NCI-H1436 treated with DMSO at 0.1 percent for 48 hours (cell line): ENCODE measurements at regions not wholly inside any gene's neighbourhood (a gene's known extent, or its start where the extent isn't known, plus 50 kb on each side); places are given as distances from the start of the nearest gene placed in this dataset.
"Not testable (repeated sequence)": the region's sequence is repeated elsewhere in the genome, so short reads cannot be mapped to it uniquely, and the experiment has no call there.

ENCODE experiments used
- DNase-seq: peaks from one replicate; lab custom pipeline; 2025; lab: John Stamatoyannopoulos, UW

DNA sequence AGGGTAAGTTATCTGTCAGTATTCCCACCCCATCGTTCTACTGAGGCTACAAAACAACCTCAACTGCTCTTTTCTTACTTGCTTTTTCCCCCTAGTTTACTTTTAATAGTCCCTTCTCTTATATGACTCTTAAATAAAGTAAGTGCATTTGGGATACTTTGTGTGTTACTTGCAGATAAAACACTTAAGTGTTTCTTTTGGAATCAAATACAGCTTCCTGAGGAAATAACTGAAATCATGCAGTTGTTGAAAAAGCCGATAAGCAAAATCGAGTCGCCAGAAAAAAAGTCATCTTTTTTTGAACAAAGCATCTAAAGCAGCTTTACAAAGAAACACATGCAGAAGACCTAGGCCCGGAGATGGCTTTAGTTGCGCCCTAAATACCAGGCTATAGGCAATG, 53.5 kb upstream of the EPB41L4A start:
- no peak for DNase-seq

DNA sequence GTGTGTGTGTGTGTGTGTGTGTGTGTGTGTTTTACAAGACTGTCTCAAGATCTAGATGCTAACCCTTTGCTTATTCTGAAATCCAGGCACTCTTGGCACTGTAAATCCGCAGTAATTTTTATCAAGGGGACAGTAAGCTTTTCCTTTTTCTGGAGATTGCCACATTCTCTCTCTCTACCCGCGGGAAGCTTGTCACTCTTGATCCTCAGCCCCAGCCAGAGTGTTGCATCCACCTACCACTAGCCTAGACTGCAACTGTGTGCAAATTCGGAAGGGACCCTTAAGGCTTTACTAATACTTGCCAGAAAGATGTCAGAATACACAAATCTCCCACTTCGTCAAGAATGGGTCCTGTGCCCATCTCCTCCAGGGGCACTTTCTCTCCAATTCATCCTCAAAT, 54.9 kb upstream of the EPB41L4A start:
- DNase-seq: no peak

GRCh38 chr5:112475747-112476365, 56.8 kb upstream of the EPB41L4A start:
- DNase-seq: no peak

GRCh38 chr5:112479418-112479817, 60.3 kb upstream of the EPB41L4A start:
- DNase-seq: no peak

DNA sequence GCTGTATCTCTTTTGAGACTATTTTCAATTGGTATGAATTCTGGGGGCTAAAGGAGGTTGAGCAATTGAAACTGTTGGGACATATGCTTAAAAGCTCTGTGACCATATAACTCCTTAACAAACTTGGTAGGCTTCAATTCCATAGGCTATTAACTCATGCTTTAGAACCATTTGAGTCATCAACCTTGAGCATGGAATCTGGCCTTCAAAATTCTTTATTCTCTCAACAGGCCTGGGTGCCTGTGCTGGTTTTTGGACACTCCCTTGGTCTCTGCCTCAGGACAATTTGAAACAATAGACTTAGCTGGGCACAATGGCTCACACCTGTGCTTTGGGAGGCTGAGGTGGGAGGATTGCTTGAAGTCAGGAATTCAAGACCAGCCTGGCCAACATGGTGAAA, 61.4 kb upstream of the EPB41L4A start:
- no peak for DNase-seq

DNA sequence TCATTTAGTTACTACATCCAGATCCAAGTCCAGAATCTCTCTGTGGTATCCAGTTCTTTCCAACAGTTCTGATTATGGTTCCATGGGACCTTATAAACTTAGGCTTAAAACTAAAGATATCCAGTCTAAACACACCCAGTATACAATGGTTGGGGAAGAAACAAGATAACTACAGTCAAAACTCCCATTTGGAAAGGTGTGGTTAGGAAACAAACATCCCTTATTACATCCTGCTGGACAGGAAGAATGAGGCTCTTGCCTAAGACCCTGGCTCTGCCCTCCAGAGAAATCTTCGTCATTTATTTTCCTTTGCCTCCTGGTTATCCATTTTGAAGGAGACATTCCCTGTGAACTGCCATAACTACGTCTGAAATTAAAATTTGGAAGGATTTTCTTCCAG, 64.6 kb upstream of the EPB41L4A start:
- no peak for DNase-seq

GRCh38 chr5:112485934-112486355, 66.9 kb upstream of the EPB41L4A start:
- DNase-seq: no peak

DNA sequence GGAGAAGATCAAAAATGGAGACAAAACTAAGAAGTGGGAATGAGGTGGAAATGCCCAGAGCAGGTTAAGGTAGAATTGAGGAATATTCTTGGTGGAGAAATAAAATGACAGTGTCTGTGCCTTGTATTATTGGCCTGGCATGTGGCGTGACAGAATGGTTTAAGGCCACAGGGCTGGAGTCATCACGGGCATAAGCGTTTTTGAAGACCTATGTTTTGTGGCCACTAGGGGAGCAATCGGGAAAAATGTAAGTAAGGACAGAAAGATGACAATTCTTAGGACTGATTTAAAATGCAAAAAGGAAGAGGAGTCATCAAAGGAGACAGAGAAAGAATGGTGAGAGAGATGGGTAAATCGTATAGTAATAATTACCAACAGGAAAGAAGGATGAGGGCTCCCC, 72.2 kb upstream of the EPB41L4A start:
- DNase-seq: no peak

DNA sequence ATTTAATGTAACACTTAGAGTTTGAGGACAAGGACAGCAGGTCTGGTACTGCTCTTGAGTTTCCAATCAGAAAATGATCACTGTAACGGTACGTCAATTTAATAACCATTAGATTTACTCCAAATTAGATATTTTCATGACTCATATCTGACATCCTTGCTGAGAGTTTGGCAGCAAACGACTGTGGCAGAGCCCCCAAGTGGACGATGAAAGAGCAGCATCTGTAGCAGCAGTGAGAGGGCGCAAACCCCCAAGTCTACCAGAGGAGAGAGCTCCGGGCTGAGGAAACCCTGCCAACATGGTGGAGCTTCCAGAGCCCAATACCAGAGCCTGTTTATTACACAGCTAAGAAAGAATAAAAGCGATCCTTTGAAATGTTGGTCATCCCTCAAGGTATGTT, 73.2 kb upstream of the EPB41L4A start:
- no peak for DNase-seq

DNA sequence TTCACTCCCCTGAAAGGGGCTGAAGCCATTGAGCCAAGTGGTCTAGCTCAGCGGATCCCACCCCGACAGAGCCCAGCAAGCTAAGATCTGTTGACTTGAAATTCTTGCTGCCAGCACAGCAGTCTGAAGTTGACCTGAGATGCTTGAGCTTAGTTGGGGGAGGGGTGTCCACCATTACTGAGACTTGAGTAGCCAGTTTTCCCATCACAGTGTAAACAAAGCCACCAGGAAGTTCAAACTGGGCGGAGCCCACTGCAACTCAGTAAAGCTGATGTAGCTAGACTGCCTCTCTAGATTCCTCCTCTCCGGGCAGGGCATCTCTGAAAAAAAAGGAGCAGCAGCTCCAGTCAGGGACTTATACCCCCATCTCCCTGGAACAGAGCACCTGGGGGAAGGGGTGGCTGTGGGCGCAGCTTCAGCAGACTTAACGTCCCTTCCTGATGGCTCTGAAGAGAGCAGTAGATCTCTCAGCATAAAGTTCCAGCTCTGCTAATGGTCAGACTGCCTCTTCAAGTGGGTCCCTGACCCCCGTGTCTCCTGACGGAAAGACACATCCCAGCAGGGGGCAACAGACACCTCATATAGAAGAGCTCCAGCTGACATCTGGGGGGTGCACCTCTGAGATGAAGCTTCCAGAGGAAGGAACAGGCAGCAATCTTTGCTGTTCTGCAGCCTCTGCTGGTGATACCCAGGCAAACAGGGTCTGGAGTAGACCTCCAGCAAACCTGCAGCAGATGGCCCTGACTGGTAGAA, 84.8 kb upstream of the EPB41L4A start:
- DNase-seq: not testable (repeated sequence)

DNA sequence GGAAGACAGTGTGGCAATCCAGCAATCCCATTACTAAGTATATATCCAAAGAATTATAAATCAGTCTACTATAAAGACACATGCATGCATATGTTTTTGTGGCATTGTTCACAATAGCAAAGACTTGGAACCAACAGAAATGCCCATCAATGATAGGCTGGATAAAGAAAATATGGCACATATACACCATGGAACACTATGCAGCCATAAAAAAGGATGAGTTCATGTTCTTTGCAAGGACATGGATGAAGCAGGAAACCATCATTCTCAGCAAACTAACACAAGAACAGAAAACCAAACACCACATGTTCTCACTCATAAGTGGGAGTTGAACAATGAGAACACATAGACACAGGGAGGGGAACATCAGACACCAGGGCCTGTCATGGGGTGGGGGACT, 90.0 kb upstream of the EPB41L4A start:
- not testable (repeated sequence) for DNase-seq

DNA sequence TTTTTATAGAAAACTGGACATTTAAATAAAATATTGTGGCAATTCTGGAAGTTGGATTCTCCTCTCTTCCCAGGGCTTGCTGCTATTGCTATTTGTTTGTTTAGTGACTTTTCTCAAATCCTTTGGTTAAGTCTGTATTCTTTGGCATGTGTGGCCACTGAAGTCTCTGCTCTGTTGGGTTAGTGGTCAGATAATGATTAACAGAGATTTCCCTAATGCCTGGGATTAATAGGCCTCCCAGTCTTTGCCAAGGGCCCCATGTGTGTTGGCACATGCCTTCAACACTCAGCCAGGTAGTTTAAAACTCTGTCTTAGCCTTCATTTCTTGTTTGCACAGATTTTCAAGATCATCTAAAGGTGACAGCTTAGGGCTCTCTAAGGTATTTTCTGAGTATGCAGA, 92.8 kb upstream of the EPB41L4A start:
- no peak for DNase-seq

- no peak for DNase-seq
Observed at GRCh38 chr5:112512901-112513300, 93.8 kb upstream of the EPB41L4A start.

DNA sequence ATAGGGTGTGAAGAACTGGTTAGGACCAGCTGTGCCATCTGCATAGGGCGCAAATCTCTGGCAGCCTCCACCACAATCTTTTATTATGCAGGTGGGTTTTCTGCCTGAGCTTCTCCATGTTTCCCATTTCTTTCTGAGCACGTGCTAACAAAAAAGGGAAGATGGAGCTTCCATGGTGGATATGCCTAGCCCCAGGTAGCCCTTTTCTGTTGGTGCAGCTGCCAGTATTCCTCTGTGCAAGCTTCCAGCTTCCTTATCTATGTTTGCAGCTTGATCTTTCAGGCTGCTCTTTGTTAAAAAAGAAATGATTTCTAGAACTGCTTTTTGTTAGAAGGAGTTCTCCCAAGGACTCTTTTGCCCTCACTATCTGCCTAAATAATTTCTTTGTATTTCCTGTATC, 95.0 kb upstream of the EPB41L4A start:
- no peak for DNase-seq

DNA sequence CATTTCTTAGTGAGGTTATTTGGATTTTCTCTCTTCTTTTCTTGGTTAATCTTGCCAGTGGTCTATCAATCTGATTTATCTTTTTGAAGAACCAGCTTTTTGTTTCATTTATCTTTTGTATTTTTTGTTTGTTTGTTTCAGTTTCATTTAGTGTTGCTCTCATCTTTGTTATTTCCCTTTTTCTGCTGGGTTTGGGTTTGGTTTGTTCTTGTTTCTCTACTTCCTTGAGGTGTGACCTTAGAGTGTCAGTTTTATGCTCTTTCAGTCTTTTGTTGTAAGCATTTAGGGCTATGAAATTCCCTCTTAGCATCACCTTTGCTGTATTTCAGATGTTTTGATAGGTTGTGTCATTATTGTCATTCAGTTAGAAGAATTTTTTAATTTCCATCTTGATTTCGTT, 101.4 kb upstream of the EPB41L4A start:
- DNase-seq: not testable (repeated sequence)

DNA sequence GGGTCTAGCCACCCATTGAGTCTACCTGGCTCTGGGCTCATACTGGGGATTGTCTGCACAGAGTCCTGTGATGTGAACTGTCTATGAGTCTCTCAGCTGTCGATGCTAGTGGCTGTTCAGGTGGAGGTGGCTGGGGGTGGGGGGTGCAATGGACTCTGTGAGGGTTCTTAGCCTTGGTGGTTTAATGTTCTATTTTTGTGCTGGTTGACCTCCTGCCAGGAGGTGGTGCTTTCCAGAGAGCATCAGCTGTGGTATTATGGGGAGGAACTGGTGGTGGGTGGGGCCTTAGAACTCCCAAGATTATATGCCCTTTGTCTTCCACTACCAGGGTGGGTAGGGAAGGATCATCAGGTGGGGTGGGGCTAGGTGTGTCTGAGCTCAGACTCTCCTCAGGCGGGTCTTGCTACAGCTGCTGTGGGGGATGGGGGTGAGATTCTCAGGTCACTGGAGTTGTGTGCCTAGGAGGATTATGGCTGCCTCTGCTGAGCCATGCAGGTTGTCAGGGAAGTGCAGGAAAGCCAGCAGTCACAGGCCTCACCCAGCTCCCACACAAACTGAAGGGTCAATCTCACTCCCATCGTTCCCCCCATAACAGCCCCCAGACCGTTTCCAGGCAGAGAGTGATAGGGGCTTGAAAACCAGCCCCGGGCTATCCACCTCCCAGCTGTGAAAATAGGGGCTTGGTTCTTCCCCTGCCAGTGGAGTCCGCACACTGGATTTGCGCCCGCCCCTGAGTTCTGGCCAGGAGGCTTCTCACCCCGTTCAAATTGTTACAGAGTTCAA, 104.0 kb upstream of the EPB41L4A start:
- not testable (repeated sequence) for DNase-seq

- DNase-seq: not testable (repeated sequence)
Observed at GRCh38 chr5:112523674-112524263, 104.7 kb upstream of the EPB41L4A start.

GRCh38 chr5:112525217-112525616, 106.1 kb upstream of the EPB41L4A start:
- DNase-seq: no peak

- DNase-seq: no peak
Observed at GRCh38 chr5:112528928-112529327, 109.9 kb upstream of the EPB41L4A start.

GRCh38 chr5:112529525-112529924, 110.4 kb upstream of the EPB41L4A start:
- DNase-seq: no peak

DNA sequence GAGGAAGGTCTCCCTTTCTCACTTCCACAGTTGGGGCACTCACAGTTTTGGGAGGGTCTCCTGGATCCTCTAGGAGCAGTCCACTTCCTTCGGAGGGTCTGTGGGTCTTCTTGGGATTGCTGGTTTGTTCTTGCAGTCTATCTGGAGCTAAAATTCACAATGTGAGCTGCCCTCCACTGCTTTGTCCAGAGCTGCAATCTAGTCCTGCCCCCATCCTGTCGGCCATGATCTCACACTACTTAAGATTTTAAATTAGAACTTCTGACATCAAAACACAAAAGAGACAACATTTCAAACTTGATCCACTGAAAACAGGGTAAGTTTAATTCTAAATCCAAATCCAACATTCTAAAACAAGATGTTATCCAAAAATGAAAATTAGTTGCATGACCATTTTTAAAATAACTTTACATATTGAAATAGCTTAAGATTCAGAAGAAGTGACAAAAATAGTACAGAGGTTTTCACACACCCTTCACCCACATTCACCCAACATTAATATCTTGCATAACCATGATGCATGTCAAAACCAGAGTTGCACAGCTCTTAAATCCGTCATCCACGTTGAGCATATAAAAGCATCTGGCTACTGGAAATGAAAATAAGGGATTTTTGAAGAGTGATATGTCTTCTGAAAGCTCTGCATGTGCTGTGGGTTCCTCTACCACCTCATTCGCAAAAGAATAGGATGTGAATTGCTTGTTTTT, 113.7 kb upstream of the EPB41L4A start:
- DNase-seq: no peak

DNA sequence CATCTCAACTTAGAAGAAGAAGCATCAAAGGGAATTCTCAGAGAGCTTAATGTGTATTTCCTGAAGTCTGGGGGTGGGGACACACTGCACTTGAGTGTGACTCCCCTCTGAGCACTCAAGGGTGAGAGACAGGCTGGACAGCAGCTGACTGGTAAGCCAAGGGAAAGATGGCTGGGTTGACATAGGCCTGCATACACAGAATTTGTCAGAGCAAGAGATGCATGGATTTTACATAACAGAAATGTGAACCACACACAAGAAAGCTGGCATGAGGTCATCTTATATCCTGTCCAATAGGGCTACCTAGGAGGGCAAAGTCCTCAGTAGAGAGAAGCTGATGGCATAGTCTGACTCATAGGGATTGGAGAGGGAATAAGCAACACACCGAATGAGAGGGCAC, 114.3 kb upstream of the EPB41L4A start:
- DNase-seq: no peak
